GDM1 (cell line): ENCODE measurements at regions not wholly inside any gene's neighbourhood (a gene's known extent, or its start where the extent isn't known, plus 50 kb on each side); places are given as distances from the start of the nearest gene placed in this dataset.
"Not testable (repeated sequence)": the region's sequence is repeated elsewhere in the genome, so short reads cannot be mapped to it uniquely, and the experiment has no call there.

Source experiments
- DNase-seq: peaks from one replicate; lab custom pipeline; 2025; lab: John Stamatoyannopoulos, UW

DNA sequence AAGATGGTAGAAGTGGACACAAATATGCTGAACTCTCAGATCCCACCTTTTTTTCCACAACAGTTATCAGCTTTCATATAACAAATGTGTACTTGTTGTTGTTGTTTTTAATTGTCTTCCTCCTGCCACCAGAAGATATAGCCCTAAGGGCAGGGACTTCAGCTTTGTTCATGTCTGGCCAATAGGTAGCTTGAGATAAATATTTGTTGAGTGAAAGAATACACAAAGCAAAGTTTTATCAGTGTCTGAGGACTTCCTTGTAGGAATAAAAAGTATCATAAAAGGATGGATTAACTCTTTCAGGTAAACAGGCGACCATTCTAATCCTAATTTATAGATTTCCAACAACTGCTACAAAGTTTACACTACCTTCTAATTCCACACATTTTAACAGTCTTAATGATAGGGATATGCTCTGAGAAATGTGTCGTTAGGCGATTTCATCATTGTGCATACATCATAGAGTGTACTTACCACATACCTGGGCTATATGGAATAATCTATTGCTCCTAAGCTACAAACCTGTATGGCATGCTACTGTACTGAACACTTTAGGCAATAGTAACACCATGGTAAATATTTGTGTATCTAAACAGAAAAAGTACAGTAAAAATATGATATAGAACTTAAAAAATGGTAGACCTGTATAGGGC is 186.1 kb downstream of the ATOH1 start:
- DNase-seq, result no peak

DNA sequence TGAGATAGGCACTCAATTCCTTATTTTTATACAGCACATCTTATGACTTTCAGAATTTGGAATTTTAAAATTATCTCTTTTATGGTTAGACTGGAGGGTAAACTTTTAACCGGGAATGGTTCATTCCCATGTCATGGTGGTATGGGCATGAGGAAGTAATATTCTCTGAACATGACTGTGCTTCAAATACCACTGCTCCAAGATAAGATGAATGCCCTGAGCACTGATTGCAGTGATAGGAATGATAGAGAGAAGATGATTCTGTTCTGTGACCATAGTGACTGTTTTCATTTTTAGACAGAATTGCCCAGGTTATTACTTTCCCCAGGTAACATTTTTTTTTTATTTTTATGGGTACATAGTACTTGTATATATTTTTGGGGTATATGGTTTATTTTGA is 187.4 kb downstream of the ATOH1 start:
- DNase-seq, result no peak

GRCh38 chr4:94032754-94033153 is 174.9 kb upstream of the SMARCAD1 start:
- no peak for DNase-seq

GRCh38 chr4:94036964-94037363 is 170.7 kb upstream of the SMARCAD1 start:
- DNase-seq, result no peak

DNA sequence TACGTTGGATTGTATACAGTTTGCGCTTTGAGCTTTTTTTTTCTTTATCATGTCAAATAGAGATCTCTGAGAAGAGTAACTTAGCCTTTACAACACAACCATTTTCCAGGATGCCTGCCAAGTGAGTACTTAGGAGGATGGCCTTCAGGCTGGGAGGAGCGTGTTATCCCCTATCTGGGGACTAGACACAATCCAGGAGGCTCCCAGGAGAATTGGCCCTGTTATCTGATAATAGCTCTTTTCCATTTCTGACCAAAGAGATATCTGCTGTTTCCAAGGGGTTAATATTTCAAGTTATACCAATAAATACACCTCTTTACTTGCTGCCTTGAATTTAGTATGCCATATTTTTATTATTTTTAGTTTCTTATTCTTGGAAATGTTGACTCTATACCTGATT is 169.5 kb upstream of the SMARCAD1 start:
- DNase-seq, result no peak

DNA sequence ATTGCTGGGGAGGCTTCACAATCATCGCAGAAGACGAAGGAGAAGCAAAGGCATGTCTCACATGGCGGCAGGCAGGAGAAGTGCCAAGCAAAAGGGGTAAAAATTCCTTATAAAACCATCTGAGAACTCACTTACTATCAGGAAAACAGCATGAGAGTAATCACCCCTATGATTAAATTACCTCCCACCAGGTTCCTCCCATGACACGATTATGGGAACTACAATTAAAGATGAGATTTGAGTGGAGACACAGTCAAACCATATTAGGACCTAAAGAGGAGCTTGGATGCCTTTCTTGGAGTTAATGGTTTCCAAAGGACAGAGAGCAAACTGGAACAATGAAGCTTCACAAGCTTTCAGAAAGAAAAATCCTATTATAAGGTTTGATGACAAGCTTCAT is 168.4 kb upstream of the SMARCAD1 start:
- no peak for DNase-seq

DNA sequence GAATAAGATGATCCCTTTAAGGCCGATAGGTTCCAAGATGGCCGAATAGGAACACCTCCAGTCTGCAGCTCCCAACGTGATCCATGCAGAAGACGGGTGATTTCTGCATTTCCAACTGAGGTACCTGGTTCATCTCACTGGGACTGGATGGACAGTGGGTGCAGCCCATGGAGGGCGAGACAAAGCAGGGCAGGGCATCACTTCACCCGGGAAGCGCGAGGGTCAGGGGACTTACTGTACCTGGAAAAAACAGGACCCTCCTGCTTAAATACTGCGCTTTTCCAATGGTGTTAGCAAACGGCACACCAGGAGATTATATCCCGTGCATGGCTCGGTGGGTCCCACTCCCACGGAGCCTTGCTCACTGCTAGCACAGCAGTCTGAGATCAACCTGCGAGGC is 163.2 kb upstream of the SMARCAD1 start:
- not testable (repeated sequence) for DNase-seq

GRCh38 chr4:94063084-94063483 is 144.6 kb upstream of the SMARCAD1 start:
- DNase-seq, result no peak

- DNase-seq, result no peak
These were observed 138.6 kb upstream of the SMARCAD1 start for GRCh38 chr4:94068753-94069719.

DNA sequence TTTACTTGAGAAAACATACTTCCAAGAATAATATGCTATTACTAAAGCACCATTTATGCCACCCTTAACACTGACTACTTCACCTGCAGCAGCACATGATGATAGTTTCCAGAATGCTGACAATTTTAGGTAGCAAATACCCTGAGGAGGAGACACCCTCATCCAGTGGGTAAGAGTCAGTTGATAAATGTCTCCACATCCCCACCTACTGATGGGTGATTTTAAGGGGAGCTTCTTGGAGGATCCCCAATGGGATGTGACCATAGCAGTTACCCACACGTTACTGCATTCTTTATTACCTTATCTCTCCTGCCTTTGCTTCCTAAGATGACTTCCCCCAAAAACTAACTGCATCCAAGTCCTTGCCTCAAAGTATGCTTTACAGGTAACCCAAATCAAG is 131.2 kb upstream of the SMARCAD1 start:
- DNase-seq, result no peak

- no peak for DNase-seq
These were observed 123.5 kb upstream of the SMARCAD1 start for GRCh38 chr4:94084155-94084554.

- DNase-seq, result not testable (repeated sequence)
These were observed 108.5 kb upstream of the SMARCAD1 start for GRCh38 chr4:94099141-94099540.

GRCh38 chr4:94112644-94113043 is 95.0 kb upstream of the SMARCAD1 start:
- DNase-seq, result no peak

GRCh38 chr4:94115687-94116086 is 92.0 kb upstream of the SMARCAD1 start:
- no peak for DNase-seq

DNA sequence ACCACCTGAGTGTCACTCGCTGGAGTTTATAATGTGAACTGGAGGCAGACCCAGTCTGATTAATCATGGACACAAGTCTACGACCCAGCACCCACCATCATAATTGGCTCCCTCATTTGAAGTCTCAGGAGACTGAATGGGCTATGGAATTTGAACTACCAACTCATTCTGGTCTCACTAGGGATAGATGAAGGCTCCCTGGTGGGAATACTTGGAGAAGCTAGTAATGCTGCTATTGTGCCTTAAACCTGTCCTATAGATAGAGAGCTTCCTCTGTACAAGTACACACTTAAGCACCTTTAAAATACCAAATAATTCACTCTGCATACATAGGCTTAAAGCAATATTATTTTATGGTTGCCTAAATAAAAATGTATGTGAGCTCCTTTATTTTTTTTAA is 90.8 kb upstream of the SMARCAD1 start:
- DNase-seq, result no peak

DNA sequence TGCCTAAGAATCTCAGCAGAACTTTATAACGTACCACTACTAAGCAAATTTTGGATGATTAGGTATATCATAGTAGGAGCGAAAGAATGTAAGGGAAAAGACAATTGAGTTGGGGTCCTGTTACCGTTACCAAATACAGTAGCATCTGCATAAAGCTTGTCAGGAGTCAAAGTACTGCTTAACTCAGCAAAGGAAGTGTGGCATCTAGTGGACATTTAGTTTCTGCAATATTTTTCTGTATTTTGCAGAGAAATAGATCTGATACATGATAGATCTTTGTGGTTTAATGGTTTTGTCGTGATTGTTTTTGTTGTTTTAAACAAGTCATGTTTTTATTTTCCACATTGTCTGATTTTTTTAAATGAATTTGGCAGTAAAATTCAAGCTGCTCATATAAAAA is 81.0 kb upstream of the SMARCAD1 start:
- DNase-seq, result no peak

- DNase-seq, result no peak
These were observed 79.8 kb upstream of the SMARCAD1 start for GRCh38 chr4:94127707-94128328.

GRCh38 chr4:94131212-94131611 is 76.5 kb upstream of the SMARCAD1 start:
- DNase-seq, result no peak

- no peak for DNase-seq
These were observed 72.0 kb upstream of the SMARCAD1 start for GRCh38 chr4:94135701-94136100.

- no peak for DNase-seq
These were observed 67.6 kb upstream of the SMARCAD1 start for GRCh38 chr4:94139931-94140612.

- no peak for DNase-seq
These were observed 66.7 kb upstream of the SMARCAD1 start for GRCh38 chr4:94141001-94141400.

- not testable (repeated sequence) for DNase-seq
These were observed 59.6 kb upstream of the SMARCAD1 start for GRCh38 chr4:94148052-94148451.
